NB4 (cell line): ENCODE measurements at regions not wholly inside any gene's neighbourhood (a gene's known extent, or its start where the extent isn't known, plus 50 kb on each side); places are given as distances from the start of the nearest gene placed in this dataset.

Source experiments
- CTCF ChIP-seq: IDR thresholded peaks from one replicate; pipeline ENCODE4 v1.5.1; 2012; ENCODE audit warnings: low read depth, low read length
- MAX ChIP-seq: IDR thresholded peaks from 2 replicates; pipeline ENCODE4 v1.6.1; 2011; ENCODE audit warnings: low read depth, low read length
- MYC ChIP-seq: IDR thresholded peaks from 2 replicates; pipeline ENCODE4 v1.6.1; 2011; ENCODE audit warnings: low read depth, low read length

- TF ChIP-seq CTCF: no peak
- TF ChIP-seq MYC: no peak
- no peak for TF ChIP-seq MAX
Observed at GRCh38 chr2:220077488-220077887, 450.1 kb downstream of the SLC4A3 start.
